Bronchial epithelial cell (primary cell): ENCODE measurements at regions not wholly inside any gene's neighbourhood (a gene's known extent, or its start where the extent isn't known, plus 50 kb on each side); places are given as distances from the start of the nearest gene placed in this dataset.

Experiments
- DNase-seq: peaks from one replicate; pipeline ENCODE4 v3.0.0-alpha.2; 2010; ENCODE audit warnings: low read depth
- FAIRE-seq: peaks from 2 replicates; lab custom pipeline; 2011; peaks lifted over from hg19 to GRCh38; lab: Jason Lieb, UNC
- H3K27me3 ChIP-seq: 2 replicates; pipeline ENCODE4 v1.5.1; 2011; ENCODE audit warnings: low read length; ENCODE audit not compliant: control insufficient read depth, insufficient read depth
- H3K36me3 ChIP-seq: 2 replicates; pipeline ENCODE4 v1.5.1; 2011; ENCODE audit warnings: low read length; ENCODE audit not compliant: control insufficient read depth, insufficient read depth
- H3K4me3 ChIP-seq: 2 replicates; pipeline ENCODE4 v1.5.1; 2011; ENCODE audit warnings: mild to moderate bottlenecking, low read depth, low read length, control low read depth
- CTCF ChIP-seq: IDR thresholded peaks from 2 replicates; pipeline ENCODE4 v1.5.1; 2011; ENCODE audit warnings: mild to moderate bottlenecking, moderate library complexity, low read length, control low read depth, inconsistent platforms; ENCODE audit not compliant: insufficient read depth, severe bottlenecking

GRCh38 chr12:127428420-127428819 lies 838.5 kb upstream of the TMEM132C start:
- no peak overlapping the region for H3K4me3 ChIP-seq
- H3K27me3 ChIP-seq = no peaks in the 10 kb centered on the region
- no peak for FAIRE-seq
- no peak for TF ChIP-seq CTCF
- no peaks in the 10 kb centered on the region for H3K36me3 ChIP-seq
- no peak for DNase-seq

- no peak for TF ChIP-seq CTCF
- no peaks in the 10 kb centered on the region for H3K36me3 ChIP-seq
- DNase-seq (no peak), FAIRE-seq (no peak)
- H3K4me3 ChIP-seq = no peak overlapping the region
- no peaks in the 10 kb centered on the region for H3K27me3 ChIP-seq
Observed at GRCh38 chr12:127429551-127430285, 837.3 kb upstream of the TMEM132C start.

- FAIRE-seq (no peak), DNase-seq (no peak)
- Histone ChIP-seq H3K27me3 (no peaks in the 10 kb centered on the region), H3K36me3 (no peaks in the 10 kb centered on the region), H3K4me3 (no peak overlapping the region)
- TF ChIP-seq CTCF = no peak
Observed at GRCh38 chr12:127430401-127430800, 836.6 kb upstream of the TMEM132C start.

- no peaks in the 10 kb centered on the region for H3K36me3 ChIP-seq
- no peak for DNase-seq
- no peak overlapping the region for H3K4me3 ChIP-seq
- peak; percentile 93 for FAIRE-seq
- no peaks in the 10 kb centered on the region for H3K27me3 ChIP-seq
- no peak for TF ChIP-seq CTCF
Observed at GRCh38 chr12:127431177-127431576, 835.8 kb upstream of the TMEM132C start.

GRCh38 chr12:127431594-127431993 lies 835.4 kb upstream of the TMEM132C start:
- TF ChIP-seq CTCF = no peak
- DNase-seq (no peak), FAIRE-seq (no peak)
- H3K27me3 ChIP-seq = no peaks in the 10 kb centered on the region
- H3K36me3 ChIP-seq = no peaks in the 10 kb centered on the region
- H3K4me3 ChIP-seq = no peak overlapping the region

GRCh38 chr12:127435439-127435838 lies 831.5 kb upstream of the TMEM132C start:
- H3K27me3 ChIP-seq = no peaks in the 10 kb centered on the region
- no peak for TF ChIP-seq CTCF
- FAIRE-seq = no peak

More at GRCh38 chr12:127435439-127435838, 831.5 kb upstream of the TMEM132C start:
- Histone ChIP-seq H3K36me3 (no peaks in the 10 kb centered on the region), H3K4me3 (no peak overlapping the region)
- DNase-seq = no peak
